ENCODE measurements at regions not wholly inside any gene's neighbourhood (a gene's known extent, or its start where the extent isn't known, plus 50 kb on each side); places are given as distances from the start of the nearest gene placed in this dataset.

- Histone ChIP-seq H3K79me2 (ENCODE audit: control insufficient read depth, insufficient read depth, low read length) (no peaks in the 10 kb centered on the region), H3K27me3 (ENCODE audit: control insufficient read depth, insufficient read depth, low read length) (no peaks in the 10 kb centered on the region), H2AFZ (ENCODE audit: low read length) (no peak overlapping the region), H3K4me2 (ENCODE audit: extremely low read depth, insufficient read depth, low read length) (no peak overlapping the region), H4K20me1 (ENCODE audit: control insufficient read depth, extremely low read depth, insufficient read depth, low read length) (no peaks in the 10 kb centered on the region), H3K36me3 (ENCODE audit: control insufficient read depth, insufficient read depth, low read length) (no peaks in the 10 kb centered on the region), H3K27ac (ENCODE audit: insufficient read depth, low read length) (no peak overlapping the region), H3K9me3 (ENCODE audit: control insufficient read depth, insufficient read depth, low read depth, low read length) (no peaks in the 10 kb centered on the region), H3K4me1 (ENCODE audit: control insufficient read depth, extremely low read depth, insufficient read depth, low read length) (no peaks in the 10 kb centered on the region), H3K4me3 (replicated peaks in 1 of 4; ENCODE audit: control extremely low read depth in 1 of 4, insufficient read depth in 1 of 4, low read depth in 3 of 4, low read length in 4 of 4) (no peak overlapping the region), H3K9ac (ENCODE audit: insufficient read depth, low read length) (no peak overlapping the region)
- DNase-seq (ENCODE audit: low read depth in 2 of 2) = peak in 1 of 2 donors; percentile 54
- no peak for TF ChIP-seq EZH2 (IDR thresholded peaks at IDR 0.05; ENCODE audit: low read length, missing control alignments)
- TF ChIP-seq, protein P1, sequence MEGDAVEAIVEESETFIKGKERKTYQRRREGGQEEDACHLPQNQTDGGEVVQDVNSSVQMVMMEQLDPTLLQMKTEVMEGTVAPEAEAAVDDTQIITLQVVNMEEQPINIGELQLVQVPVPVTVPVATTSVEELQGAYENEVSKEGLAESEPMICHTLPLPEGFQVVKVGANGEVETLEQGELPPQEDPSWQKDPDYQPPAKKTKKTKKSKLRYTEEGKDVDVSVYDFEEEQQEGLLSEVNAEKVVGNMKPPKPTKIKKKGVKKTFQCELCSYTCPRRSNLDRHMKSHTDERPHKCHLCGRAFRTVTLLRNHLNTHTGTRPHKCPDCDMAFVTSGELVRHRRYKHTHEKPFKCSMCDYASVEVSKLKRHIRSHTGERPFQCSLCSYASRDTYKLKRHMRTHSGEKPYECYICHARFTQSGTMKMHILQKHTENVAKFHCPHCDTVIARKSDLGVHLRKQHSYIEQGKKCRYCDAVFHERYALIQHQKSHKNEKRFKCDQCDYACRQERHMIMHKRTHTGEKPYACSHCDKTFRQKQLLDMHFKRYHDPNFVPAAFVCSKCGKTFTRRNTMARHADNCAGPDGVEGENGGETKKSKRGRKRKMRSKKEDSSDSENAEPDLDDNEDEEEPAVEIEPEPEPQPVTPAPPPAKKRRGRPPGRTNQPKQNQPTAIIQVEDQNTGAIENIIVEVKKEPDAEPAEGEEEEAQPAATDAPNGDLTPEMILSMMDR (conservative IDR thresholded peaks at IDR 0.05 in 1 of 2, IDR thresholded peaks at IDR 0.05 in 1 of 2; ENCODE audit: low read depth in 1 of 2, low read length in 2 of 2) = no peak
Measured at GRCh38 chr18:28511413-28511821, 334.5 kb upstream of the CDH2 start.

- no peaks in the 10 kb centered on the region for H4K20me1 ChIP-seq (ENCODE audit: control insufficient read depth, extremely low read depth, insufficient read depth, low read length)
- H3K27me3 ChIP-seq (ENCODE audit: control insufficient read depth, insufficient read depth, low read length) = no peaks in the 10 kb centered on the region
- no peaks in the 10 kb centered on the region for H3K4me1 ChIP-seq (ENCODE audit: control insufficient read depth, extremely low read depth, insufficient read depth, low read length)
- H3K4me2 ChIP-seq (ENCODE audit: extremely low read depth, insufficient read depth, low read length) = no peak overlapping the region
- H3K27ac ChIP-seq (ENCODE audit: insufficient read depth, low read length) = no peak overlapping the region
- TF ChIP-seq EZH2 (IDR thresholded peaks at IDR 0.05; ENCODE audit: low read length, missing control alignments) = no peak
- TF ChIP-seq, protein P1 (conservative IDR thresholded peaks at IDR 0.05 in 1 of 2, IDR thresholded peaks at IDR 0.05 in 1 of 2; ENCODE audit: low read depth in 1 of 2, low read length in 2 of 2) = no peak
- H3K9ac ChIP-seq (ENCODE audit: insufficient read depth, low read length) = no peak overlapping the region
- no peak overlapping the region for H2AFZ ChIP-seq (ENCODE audit: low read length)
- H3K36me3 ChIP-seq (ENCODE audit: control insufficient read depth, insufficient read depth, low read length) = no peaks in the 10 kb centered on the region
- H3K9me3 ChIP-seq (ENCODE audit: control insufficient read depth, insufficient read depth, low read depth, low read length) = no peaks in the 10 kb centered on the region
- H3K4me3 ChIP-seq (replicated peaks in 1 of 4; ENCODE audit: control extremely low read depth in 1 of 4, insufficient read depth in 1 of 4, low read depth in 3 of 4, low read length in 4 of 4) = no peak overlapping the region
- no peak for DNase-seq (ENCODE audit: low read depth in 2 of 2)
- H3K79me2 ChIP-seq (ENCODE audit: control insufficient read depth, insufficient read depth, low read length) = no peaks in the 10 kb centered on the region
Measured at GRCh38 chr18:28510210-28510609, 333.3 kb upstream of the CDH2 start.

GRCh38 chr18:28504066-28504465, 327.1 kb upstream of the CDH2 start:
- no peak for DNase-seq (ENCODE audit: low read depth in 2 of 2)
- Histone ChIP-seq H4K20me1 (ENCODE audit: control insufficient read depth, extremely low read depth, insufficient read depth, low read length) (no peaks in the 10 kb centered on the region), H3K4me3 (replicated peaks in 1 of 4; ENCODE audit: control extremely low read depth in 1 of 4, insufficient read depth in 1 of 4, low read depth in 3 of 4, low read length in 4 of 4) (no peak overlapping the region), H3K27me3 (ENCODE audit: control insufficient read depth, insufficient read depth, low read length) (no peaks in the 10 kb centered on the region), H3K4me1 (ENCODE audit: control insufficient read depth, extremely low read depth, insufficient read depth, low read length) (no peaks in the 10 kb centered on the region), H3K9me3 (ENCODE audit: control insufficient read depth, insufficient read depth, low read depth, low read length) (no peaks in the 10 kb centered on the region), H3K9ac (ENCODE audit: insufficient read depth, low read length) (no peak overlapping the region), H3K79me2 (ENCODE audit: control insufficient read depth, insufficient read depth, low read length) (no peaks in the 10 kb centered on the region), H3K4me2 (ENCODE audit: extremely low read depth, insufficient read depth, low read length) (no peak overlapping the region), H3K27ac (ENCODE audit: insufficient read depth, low read length) (no peak overlapping the region), H2AFZ (ENCODE audit: low read length) (no peak overlapping the region), H3K36me3 (ENCODE audit: control insufficient read depth, insufficient read depth, low read length) (no peaks in the 10 kb centered on the region)
- TF ChIP-seq, protein P1 (conservative IDR thresholded peaks at IDR 0.05 in 1 of 2, IDR thresholded peaks at IDR 0.05 in 1 of 2; ENCODE audit: low read depth in 1 of 2, low read length in 2 of 2) = no peak
- TF ChIP-seq EZH2 (IDR thresholded peaks at IDR 0.05; ENCODE audit: low read length, missing control alignments) = no peak

All from fibroblast of lung (primary cell).